GM12891 (cell line): ENCODE measurements at regions not wholly inside any gene's neighbourhood (a gene's known extent, or its start where the extent isn't known, plus 50 kb on each side); places are given as distances from the start of the nearest gene placed in this dataset.

ENCODE experiments used
- PAX5 ChIP-seq: IDR thresholded peaks from 2 replicates; pipeline ENCODE4 v1.6.1; 2011; ENCODE audit warnings: low read length, moderate library complexity, mild to moderate bottlenecking; ENCODE audit not compliant: insufficient read depth, severe bottlenecking
- POLR2A ChIP-seq: IDR thresholded peaks from 2 replicates; pipeline ENCODE4 v1.6.1; 2011; ENCODE audit warnings: low read depth, low read length, control low read depth
- POLR2AphosphoS5 ChIP-seq: IDR thresholded peaks from 2 replicates; pipeline ENCODE4 v1.6.1; 2011; ENCODE audit warnings: low read depth, low read length, control low read depth
- POU2F2 ChIP-seq: IDR thresholded peaks from 2 replicates; pipeline ENCODE4 v1.6.1; 2011; ENCODE audit warnings: low read depth, mild to moderate bottlenecking, control low read depth, low read length, moderate library complexity
- SPI1 ChIP-seq: IDR thresholded peaks from 2 replicates; pipeline ENCODE4 v1.6.1; 2011; ENCODE audit warnings: low read depth, low read length, control low read depth
- TAF1 ChIP-seq: IDR thresholded peaks from 2 replicates; pipeline ENCODE4 v1.6.1; 2011; ENCODE audit warnings: low read depth, low read length, control low read depth

GRCh38 chr14:37816135-37816534 lies 220.7 kb downstream of the TTC6 start:
- TF ChIP-seq SPI1 (no peak), POLR2A (no peak), POLR2AphosphoS5 (no peak), TAF1 (no peak), PAX5 (no peak), POU2F2 (no peak)
